ENCODE measurements at regions not wholly inside any gene's neighbourhood (a gene's known extent, or its start where the extent isn't known, plus 50 kb on each side); places are given as distances from the start of the nearest gene placed in this dataset.

- Mint-ChIP-seq H3K27me3 (ENCODE audit: low read depth) (peaks cover 2% of the 10 kb centered on the region), H3K36me3 (ENCODE audit: low read depth) (no peaks in the 10 kb centered on the region), H3K9me3 (no peaks in the 10 kb centered on the region), H3K4me1 (ENCODE audit: low read depth) (no peaks in the 10 kb centered on the region), H3K4me3 (no peak overlapping the region), H3K27ac (no peak overlapping the region)
- DNase-seq, result no peak
- intact Hi-C loops (cut with micrococcal nuclease), result no loop called here
- CTCF ChIA-PET, result no interaction called here
Observed at GRCh38 chr2:128635361-128635900, 316.8 kb upstream of the HS6ST1 start.

- intact Hi-C loops (cut with micrococcal nuclease), result no loop called here
- H3K36me3 Mint-ChIP-seq (ENCODE audit: low read depth), result no peaks in the 10 kb centered on the region
- DNase-seq, result no peak
- H3K4me3 Mint-ChIP-seq, result no peak overlapping the region
- H3K27ac Mint-ChIP-seq, result no peak overlapping the region
- CTCF ChIA-PET, result no interaction called here
- H3K27me3 Mint-ChIP-seq (ENCODE audit: low read depth), result peaks cover 2% of the 10 kb centered on the region
- no peaks in the 10 kb centered on the region for H3K9me3 Mint-ChIP-seq
- H3K4me1 Mint-ChIP-seq (ENCODE audit: low read depth), result no peaks in the 10 kb centered on the region
Observed at GRCh38 chr2:128636802-128637147, 318.1 kb upstream of the HS6ST1 start.

- H3K27ac Mint-ChIP-seq, result no peak overlapping the region
- intact Hi-C loops (cut with micrococcal nuclease), result no loop called here
- DNase-seq, result no peak
- CTCF ChIA-PET, result no interaction called here
- no peaks in the 10 kb centered on the region for H3K9me3 Mint-ChIP-seq
- no peak overlapping the region for H3K4me3 Mint-ChIP-seq
- H3K36me3 Mint-ChIP-seq (ENCODE audit: low read depth), result no peaks in the 10 kb centered on the region
- peaks cover 2% of the 10 kb centered on the region for H3K27me3 Mint-ChIP-seq (ENCODE audit: low read depth)
- H3K4me1 Mint-ChIP-seq (ENCODE audit: low read depth), result no peaks in the 10 kb centered on the region
Observed at GRCh38 chr2:128637481-128638155, 318.9 kb upstream of the HS6ST1 start.

- Mint-ChIP-seq H3K27me3 (ENCODE audit: low read depth) (peaks cover 2% of the 10 kb centered on the region), H3K4me3 (no peak overlapping the region), H3K9me3 (no peaks in the 10 kb centered on the region), H3K4me1 (ENCODE audit: low read depth) (no peaks in the 10 kb centered on the region), H3K27ac (no peak overlapping the region), H3K36me3 (ENCODE audit: low read depth) (no peaks in the 10 kb centered on the region)
- CTCF ChIA-PET, result no interaction called here
- no peak for DNase-seq
- intact Hi-C loops (cut with micrococcal nuclease), result no loop called here
Observed at GRCh38 chr2:128638341-128639119, 319.9 kb upstream of the HS6ST1 start.

- Mint-ChIP-seq H3K36me3 (ENCODE audit: low read depth) (no peaks in the 10 kb centered on the region), H3K4me1 (ENCODE audit: low read depth) (no peaks in the 10 kb centered on the region), H3K9me3 (no peaks in the 10 kb centered on the region), H3K27me3 (ENCODE audit: low read depth) (peaks cover 2% of the 10 kb centered on the region), H3K27ac (no peak overlapping the region), H3K4me3 (no peak overlapping the region)
- no peak for DNase-seq
- intact Hi-C loops (cut with micrococcal nuclease), result no loop called here
- CTCF ChIA-PET, result no interaction called here
Observed at GRCh38 chr2:128639120-128639477, 320.4 kb upstream of the HS6ST1 start.

GRCh38 chr2:128639693-128640092 is 321.0 kb upstream of the HS6ST1 start:
- CTCF ChIA-PET, result no interaction called here
- Mint-ChIP-seq H3K36me3 (ENCODE audit: low read depth) (no peaks in the 10 kb centered on the region), H3K9me3 (no peaks in the 10 kb centered on the region), H3K27me3 (ENCODE audit: low read depth) (peaks cover 2% of the 10 kb centered on the region), H3K4me3 (no peak overlapping the region), H3K4me1 (ENCODE audit: low read depth) (no peaks in the 10 kb centered on the region), H3K27ac (no peak overlapping the region)
- intact Hi-C loops (cut with micrococcal nuclease), result no loop called here
- DNase-seq, result no peak

GRCh38 chr2:128640166-128640844 is 321.6 kb upstream of the HS6ST1 start:
- no peaks in the 10 kb centered on the region for H3K4me1 Mint-ChIP-seq (ENCODE audit: low read depth)
- intact Hi-C loops (cut with micrococcal nuclease), result no loop called here
- CTCF ChIA-PET, result no interaction called here
- no peak overlapping the region for H3K27ac Mint-ChIP-seq
- H3K9me3 Mint-ChIP-seq, result no peaks in the 10 kb centered on the region
- no peaks in the 10 kb centered on the region for H3K36me3 Mint-ChIP-seq (ENCODE audit: low read depth)
- H3K27me3 Mint-ChIP-seq (ENCODE audit: low read depth), result peaks cover 2% of the 10 kb centered on the region
- no peak for DNase-seq
- H3K4me3 Mint-ChIP-seq, result no peak overlapping the region

- no peak for DNase-seq
- Mint-ChIP-seq H3K4me1 (ENCODE audit: low read depth) (no peaks in the 10 kb centered on the region), H3K27ac (no peak overlapping the region), H3K9me3 (no peaks in the 10 kb centered on the region), H3K36me3 (ENCODE audit: low read depth) (no peaks in the 10 kb centered on the region), H3K4me3 (no peak overlapping the region), H3K27me3 (ENCODE audit: low read depth) (peaks cover 2% of the 10 kb centered on the region)
- intact Hi-C loops (cut with micrococcal nuclease), result no loop called here
- CTCF ChIA-PET, result no interaction called here
Observed at GRCh38 chr2:128640845-128641360, 322.2 kb upstream of the HS6ST1 start.

GRCh38 chr2:128641421-128642080 is 322.9 kb upstream of the HS6ST1 start:
- Mint-ChIP-seq H3K36me3 (ENCODE audit: low read depth) (no peaks in the 10 kb centered on the region), H3K27ac (no peak overlapping the region), H3K4me3 (no peak overlapping the region), H3K27me3 (ENCODE audit: low read depth) (peaks cover under 1% of the 10 kb centered on the region), H3K9me3 (no peaks in the 10 kb centered on the region), H3K4me1 (ENCODE audit: low read depth) (no peaks in the 10 kb centered on the region)
- DNase-seq, result no peak
- CTCF ChIA-PET, result no interaction called here
- intact Hi-C loops (cut with micrococcal nuclease), result no loop called here

GRCh38 chr2:128642316-128642715 is 323.6 kb upstream of the HS6ST1 start:
- H3K36me3 Mint-ChIP-seq (ENCODE audit: low read depth), result no peaks in the 10 kb centered on the region
- no peak overlapping the region for H3K27ac Mint-ChIP-seq
- H3K4me1 Mint-ChIP-seq (ENCODE audit: low read depth), result no peaks in the 10 kb centered on the region
- no peak overlapping the region for H3K4me3 Mint-ChIP-seq
- CTCF ChIA-PET, result no interaction called here
- no peaks in the 10 kb centered on the region for H3K27me3 Mint-ChIP-seq (ENCODE audit: low read depth)
- H3K9me3 Mint-ChIP-seq, result no peaks in the 10 kb centered on the region
- no peak for DNase-seq
- intact Hi-C loops (cut with micrococcal nuclease), result no loop called here

- no peaks in the 10 kb centered on the region for H3K4me1 Mint-ChIP-seq (ENCODE audit: low read depth)
- no peak overlapping the region for H3K4me3 Mint-ChIP-seq
- H3K27me3 Mint-ChIP-seq (ENCODE audit: low read depth), result no peaks in the 10 kb centered on the region
- intact Hi-C loops (cut with micrococcal nuclease), result no loop called here
- DNase-seq, result no peak
- CTCF ChIA-PET, result no interaction called here
- H3K27ac Mint-ChIP-seq, result no peak overlapping the region
- H3K36me3 Mint-ChIP-seq (ENCODE audit: low read depth), result no peaks in the 10 kb centered on the region
- no peaks in the 10 kb centered on the region for H3K9me3 Mint-ChIP-seq
Observed at GRCh38 chr2:128642821-128643220, 324.2 kb upstream of the HS6ST1 start.

GRCh38 chr2:128643221-128644065 is 324.8 kb upstream of the HS6ST1 start:
- Mint-ChIP-seq H3K27me3 (ENCODE audit: low read depth) (no peaks in the 10 kb centered on the region), H3K27ac (no peak overlapping the region), H3K4me1 (ENCODE audit: low read depth) (no peaks in the 10 kb centered on the region), H3K9me3 (no peaks in the 10 kb centered on the region), H3K36me3 (ENCODE audit: low read depth) (no peaks in the 10 kb centered on the region), H3K4me3 (no peak overlapping the region)
- CTCF ChIA-PET, result no interaction called here
- DNase-seq, result no peak
- intact Hi-C loops (cut with micrococcal nuclease), result no loop called here

All from activated naive CD4-positive, alpha-beta T cell treated with anti-CD3 and anti-CD28 coated beads for 36 hours (primary cell).